ENCODE measurements at regions not wholly inside any gene's neighbourhood (a gene's known extent, or its start where the extent isn't known, plus 50 kb on each side); places are given as distances from the start of the nearest gene placed in this dataset.

DNA sequence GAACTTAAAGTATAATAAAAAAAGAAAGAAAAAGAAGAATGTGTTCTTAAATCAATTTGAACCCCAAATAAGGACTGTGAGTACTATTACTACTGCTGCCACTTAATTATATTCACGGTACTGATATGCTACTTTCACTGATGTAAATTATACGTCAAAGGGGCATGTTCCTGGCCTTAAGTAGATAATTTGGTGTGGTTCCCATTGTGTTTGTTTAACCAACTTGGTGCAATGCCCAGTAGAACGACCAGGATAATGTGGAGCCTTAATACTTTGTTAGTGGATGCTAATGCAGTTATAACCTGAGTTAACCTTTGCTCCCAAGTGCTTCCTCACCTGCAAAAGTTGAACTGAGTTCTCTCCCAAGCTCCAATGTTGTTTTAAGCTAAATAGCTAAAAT, 142.0 kb downstream of the NR4A2 start:
- TF ChIP-seq POLR2A (IDR thresholded peaks at IDR 0.05) (no peak), POLR2AphosphoS5 (IDR thresholded peaks at IDR 0.05) (no peak), EP300 (IDR thresholded peaks at IDR 0.05) (no peak)
- TF ChIP-seq, protein P1, sequence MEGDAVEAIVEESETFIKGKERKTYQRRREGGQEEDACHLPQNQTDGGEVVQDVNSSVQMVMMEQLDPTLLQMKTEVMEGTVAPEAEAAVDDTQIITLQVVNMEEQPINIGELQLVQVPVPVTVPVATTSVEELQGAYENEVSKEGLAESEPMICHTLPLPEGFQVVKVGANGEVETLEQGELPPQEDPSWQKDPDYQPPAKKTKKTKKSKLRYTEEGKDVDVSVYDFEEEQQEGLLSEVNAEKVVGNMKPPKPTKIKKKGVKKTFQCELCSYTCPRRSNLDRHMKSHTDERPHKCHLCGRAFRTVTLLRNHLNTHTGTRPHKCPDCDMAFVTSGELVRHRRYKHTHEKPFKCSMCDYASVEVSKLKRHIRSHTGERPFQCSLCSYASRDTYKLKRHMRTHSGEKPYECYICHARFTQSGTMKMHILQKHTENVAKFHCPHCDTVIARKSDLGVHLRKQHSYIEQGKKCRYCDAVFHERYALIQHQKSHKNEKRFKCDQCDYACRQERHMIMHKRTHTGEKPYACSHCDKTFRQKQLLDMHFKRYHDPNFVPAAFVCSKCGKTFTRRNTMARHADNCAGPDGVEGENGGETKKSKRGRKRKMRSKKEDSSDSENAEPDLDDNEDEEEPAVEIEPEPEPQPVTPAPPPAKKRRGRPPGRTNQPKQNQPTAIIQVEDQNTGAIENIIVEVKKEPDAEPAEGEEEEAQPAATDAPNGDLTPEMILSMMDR (IDR thresholded peaks at IDR 0.05): no peak

All from gastroesophageal sphincter (tissue), 3 donors.